WTC11 (cell line): ENCODE measurements at regions not wholly inside any gene's neighbourhood (a gene's known extent, or its start where the extent isn't known, plus 50 kb on each side); places are given as distances from the start of the nearest gene placed in this dataset.

Source experiments
- ATAC-seq: fragments of 200-7000 bp; cut with Tn5 transposase; 2 replicates; pipeline ENCODE4 v1.10.0; 2021; ENCODE audit warnings: mild to moderate bottlenecking, moderate library complexity
- CTCF ChIA-PET: fragments of 300-600 bp; sonication (Branson Sonifier 250); formaldehyde crosslinking; loops from one replicate; lab custom pipeline; 2021; ENCODE audit warnings: antibody characterized with exemption; lab: Charles Lee
- POLR2A ChIA-PET: fragments of 350-600 bp; sonication (Branson Sonifier 250); formaldehyde crosslinking; loops from one replicate; lab custom pipeline; 2021; ENCODE audit warnings: antibody characterized with exemption; lab: Charles Lee
- DNase-seq: peaks from one replicate; pipeline ENCODE4 v3.0.0; 2021; ENCODE audit warnings: low spot score
- H3K27ac Mint-ChIP-seq: 2 replicates; pipeline ENCODE4 v1.8.0; 2021; ENCODE audit warnings: mixed read lengths
- H3K27me3 Mint-ChIP-seq: 2 replicates; pipeline ENCODE4 v1.8.0; 2021; ENCODE audit warnings: low read depth, mild to moderate bottlenecking, moderate library complexity, mixed read lengths
- H3K36me3 Mint-ChIP-seq: 2 replicates; pipeline ENCODE4 v1.8.0; 2021; ENCODE audit warnings: mixed read lengths
- H3K4me1 Mint-ChIP-seq: 2 replicates; pipeline ENCODE4 v1.8.0; 2022; ENCODE audit warnings: mixed read lengths
- H3K4me3 Mint-ChIP-seq: 2 replicates; pipeline ENCODE4 v1.8.0; 2021; ENCODE audit warnings: mild to moderate bottlenecking, moderate library complexity, mixed read lengths
- H3K9me3 Mint-ChIP-seq: 2 replicates; pipeline ENCODE4 v1.8.0; 2021; ENCODE audit warnings: mixed read lengths
- CBFB ChIP-seq: sonication (generic); formaldehyde crosslinking; IDR thresholded peaks from 2 replicates; pipeline ENCODE4 v1.8.1; 2022; ENCODE audit warnings: mild to moderate bottlenecking, low read depth, missing genetic modification reagents
- JAZF1 ChIP-seq: fragments of 250-450 bp; sonication (Bioruptor Pico); IDR thresholded peaks from 2 replicates; pipeline ENCODE4 v1.9.0; 2021; ENCODE audit warnings: moderate library complexity, mild to moderate bottlenecking, inconsistent platforms
- NFYB ChIP-seq: sonication (generic); formaldehyde crosslinking; conservative IDR thresholded peaks from 2 replicates; pipeline ENCODE4 v1.8.0; 2022; ENCODE audit warnings: low read depth, missing genetic modification reagents
- NR2C2 ChIP-seq: sonication (generic); formaldehyde crosslinking; IDR thresholded peaks from 2 replicates; pipeline ENCODE4 v1.8.0; 2022; ENCODE audit warnings: mild to moderate bottlenecking, missing genetic modification reagents
- RELA ChIP-seq: sonication (generic); formaldehyde crosslinking; IDR thresholded peaks from 2 replicates; pipeline ENCODE4 v1.8.1; 2022; ENCODE audit warnings: missing genetic modification reagents, mild to moderate bottlenecking, borderline replicate concordance
- TP53 ChIP-seq: sonication (generic); formaldehyde crosslinking; IDR thresholded peaks from 2 replicates; pipeline ENCODE4 v1.8.1; 2023; ENCODE audit warnings: mild to moderate bottlenecking, missing genetic modification reagents
- ZNF138 ChIP-seq: sonication (generic); formaldehyde crosslinking; conservative IDR thresholded peaks from 2 replicates; pipeline ENCODE4 v1.8.1; 2022; ENCODE audit warnings: mild to moderate bottlenecking, moderate library complexity, missing genetic modification reagents
- ZNF263 ChIP-seq: sonication (generic); formaldehyde crosslinking; IDR thresholded peaks from 2 replicates; pipeline ENCODE4 v1.8.1; 2022; ENCODE audit warnings: low read depth, mild to moderate bottlenecking, moderate library complexity, missing genetic modification reagents
- TF ChIP-seq, protein P1 (sequence below): sonication (generic); formaldehyde crosslinking; IDR thresholded peaks from 2 replicates; pipeline ENCODE4 v1.8.1; 2023; ENCODE audit warnings: mild to moderate bottlenecking, missing genetic modification reagents
- TF ChIP-seq, protein P2 (sequence below): fragments of 250-450 bp; sonication (Bioruptor Pico); IDR thresholded peaks from 2 replicates; pipeline ENCODE4 v1.9.0; 2021; ENCODE audit warnings: mild to moderate bottlenecking
- TF ChIP-seq, protein P3 (sequence below): sonication (generic); formaldehyde crosslinking; IDR thresholded peaks from 2 replicates; pipeline ENCODE4 v1.8.1; 2022; ENCODE audit warnings: low read depth, missing genetic modification reagents, borderline replicate concordance
- TF ChIP-seq, protein P4 (sequence below): fragments of 200-600 bp; IDR thresholded peaks from 2 replicates; pipeline ENCODE4 v1.8.0; 2022; ENCODE audit warnings: antibody characterized with exemption
- TF ChIP-seq, protein P5 (sequence below): sonication (generic); formaldehyde crosslinking; conservative IDR thresholded peaks from 2 replicates; pipeline ENCODE4 v1.8.1; 2022; ENCODE audit warnings: mild to moderate bottlenecking, missing genetic modification reagents
- TF ChIP-seq, protein P6 (sequence below): sonication (generic); formaldehyde crosslinking; IDR thresholded peaks from 2 replicates; pipeline ENCODE4 v1.8.0; 2022; ENCODE audit warnings: missing genetic modification reagents
- TF ChIP-seq, protein P7 (sequence below): sonication (generic); formaldehyde crosslinking; IDR thresholded peaks from 2 replicates; pipeline ENCODE4 v1.8.0; 2023; ENCODE audit warnings: missing genetic modification reagents, mild to moderate bottlenecking, borderline replicate concordance
- TF ChIP-seq, protein P8 (sequence below): sonication (generic); formaldehyde crosslinking; IDR thresholded peaks from 2 replicates; pipeline ENCODE4 v1.8.1; 2022; ENCODE audit warnings: mild to moderate bottlenecking, moderate library complexity, missing genetic modification reagents

DNA sequence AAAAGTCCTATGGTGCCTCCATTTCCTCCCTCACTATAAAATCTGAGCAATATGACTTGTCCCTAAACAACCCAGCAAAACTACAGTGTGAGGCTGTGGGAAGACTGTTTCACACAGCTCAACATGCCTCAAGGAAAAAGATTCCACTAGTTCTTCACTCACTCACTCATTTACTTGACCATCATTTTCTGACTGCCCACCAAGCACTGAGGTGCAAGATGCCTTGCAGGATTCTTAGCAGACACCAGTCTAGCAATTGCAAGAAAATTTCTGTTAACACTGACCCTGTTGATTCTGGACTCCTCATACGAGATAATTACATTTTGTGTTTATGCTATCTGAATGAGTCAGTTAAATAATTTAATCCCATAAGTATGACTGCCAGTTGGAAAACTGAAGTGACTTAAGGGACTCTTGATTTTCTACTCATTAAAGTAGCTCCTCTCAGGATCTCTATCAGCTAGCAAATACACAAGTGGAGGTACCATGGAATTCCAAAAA lies 51.9 kb upstream of the PCBP1 start (continued):
- TF ChIP-seq, protein P1, sequence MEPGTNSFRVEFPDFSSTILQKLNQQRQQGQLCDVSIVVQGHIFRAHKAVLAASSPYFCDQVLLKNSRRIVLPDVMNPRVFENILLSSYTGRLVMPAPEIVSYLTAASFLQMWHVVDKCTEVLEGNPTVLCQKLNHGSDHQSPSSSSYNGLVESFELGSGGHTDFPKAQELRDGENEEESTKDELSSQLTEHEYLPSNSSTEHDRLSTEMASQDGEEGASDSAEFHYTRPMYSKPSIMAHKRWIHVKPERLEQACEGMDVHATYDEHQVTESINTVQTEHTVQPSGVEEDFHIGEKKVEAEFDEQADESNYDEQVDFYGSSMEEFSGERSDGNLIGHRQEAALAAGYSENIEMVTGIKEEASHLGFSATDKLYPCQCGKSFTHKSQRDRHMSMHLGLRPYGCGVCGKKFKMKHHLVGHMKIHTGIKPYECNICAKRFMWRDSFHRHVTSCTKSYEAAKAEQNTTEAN (CRISPR knock-in tag): no peak
- no peak for TF ChIP-seq NR2C2

DNA sequence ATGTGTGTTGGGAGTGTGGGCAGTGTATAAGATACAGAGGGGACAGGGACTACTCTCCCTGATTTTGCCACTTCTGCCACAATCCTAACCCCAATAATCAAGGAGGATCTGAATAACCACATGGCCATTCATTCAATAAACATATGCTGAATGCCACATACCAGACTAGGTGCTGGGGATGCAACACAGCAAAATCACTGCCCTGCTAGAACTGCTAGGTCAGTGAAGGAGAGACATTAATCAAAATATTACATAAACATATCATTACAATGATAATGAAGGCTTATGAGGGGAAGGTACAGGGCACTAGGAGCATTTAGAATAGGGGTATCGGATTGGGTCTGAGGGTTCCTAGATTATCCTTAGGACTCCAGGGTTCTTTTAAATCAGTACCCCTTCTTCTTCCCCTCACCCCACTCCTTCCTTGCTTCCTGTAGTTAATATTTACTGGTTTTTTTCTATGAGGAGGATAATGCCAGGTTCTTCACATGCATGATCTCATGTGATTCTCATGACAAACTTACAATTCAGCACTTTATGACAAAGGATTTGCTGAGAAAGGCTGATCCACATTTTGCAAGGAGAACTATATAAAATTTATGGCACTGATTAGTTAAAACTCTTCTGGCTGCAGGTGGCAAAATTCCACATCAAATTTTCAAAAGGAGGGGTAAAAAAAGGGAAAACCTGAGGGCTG lies 56.4 kb upstream of the PCBP1 start:
- H3K4me3 Mint-ChIP-seq: no peak overlapping the region
- no peaks in the 10 kb centered on the region for H3K27me3 Mint-ChIP-seq
- ATAC-seq (no peak), DNase-seq (no peak)
- peak overlapping the region; percentile 90 for H3K27ac Mint-ChIP-seq
- no peaks in the 10 kb centered on the region for H3K9me3 Mint-ChIP-seq
- POLR2A ChIA-PET: interaction anchor here (1.0 to 1.4 kb wide), 2 partner anchors 54 to 117 kb away, joined by 5 to 6 read pairs; partner anchors contain the start of gene MXD1
- TF ChIP-seq ZNF138 (no peak), ZNF263 (CRISPR knock-in tag) (no peak), TP53 (CRISPR knock-in tag) (no peak), JAZF1 (CRISPR knock-in tag) (no peak), CBFB (CRISPR knock-in tag) (no peak), NFYB (CRISPR knock-in tag) (no peak), RELA (CRISPR knock-in tag) (no peak)
- TF ChIP-seq, protein P2, sequence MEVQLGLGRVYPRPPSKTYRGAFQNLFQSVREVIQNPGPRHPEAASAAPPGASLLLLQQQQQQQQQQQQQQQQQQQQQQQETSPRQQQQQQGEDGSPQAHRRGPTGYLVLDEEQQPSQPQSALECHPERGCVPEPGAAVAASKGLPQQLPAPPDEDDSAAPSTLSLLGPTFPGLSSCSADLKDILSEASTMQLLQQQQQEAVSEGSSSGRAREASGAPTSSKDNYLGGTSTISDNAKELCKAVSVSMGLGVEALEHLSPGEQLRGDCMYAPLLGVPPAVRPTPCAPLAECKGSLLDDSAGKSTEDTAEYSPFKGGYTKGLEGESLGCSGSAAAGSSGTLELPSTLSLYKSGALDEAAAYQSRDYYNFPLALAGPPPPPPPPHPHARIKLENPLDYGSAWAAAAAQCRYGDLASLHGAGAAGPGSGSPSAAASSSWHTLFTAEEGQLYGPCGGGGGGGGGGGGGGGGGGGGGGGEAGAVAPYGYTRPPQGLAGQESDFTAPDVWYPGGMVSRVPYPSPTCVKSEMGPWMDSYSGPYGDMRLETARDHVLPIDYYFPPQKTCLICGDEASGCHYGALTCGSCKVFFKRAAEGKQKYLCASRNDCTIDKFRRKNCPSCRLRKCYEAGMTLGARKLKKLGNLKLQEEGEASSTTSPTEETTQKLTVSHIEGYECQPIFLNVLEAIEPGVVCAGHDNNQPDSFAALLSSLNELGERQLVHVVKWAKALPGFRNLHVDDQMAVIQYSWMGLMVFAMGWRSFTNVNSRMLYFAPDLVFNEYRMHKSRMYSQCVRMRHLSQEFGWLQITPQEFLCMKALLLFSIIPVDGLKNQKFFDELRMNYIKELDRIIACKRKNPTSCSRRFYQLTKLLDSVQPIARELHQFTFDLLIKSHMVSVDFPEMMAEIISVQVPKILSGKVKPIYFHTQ: no peak
- TF ChIP-seq, protein P3, sequence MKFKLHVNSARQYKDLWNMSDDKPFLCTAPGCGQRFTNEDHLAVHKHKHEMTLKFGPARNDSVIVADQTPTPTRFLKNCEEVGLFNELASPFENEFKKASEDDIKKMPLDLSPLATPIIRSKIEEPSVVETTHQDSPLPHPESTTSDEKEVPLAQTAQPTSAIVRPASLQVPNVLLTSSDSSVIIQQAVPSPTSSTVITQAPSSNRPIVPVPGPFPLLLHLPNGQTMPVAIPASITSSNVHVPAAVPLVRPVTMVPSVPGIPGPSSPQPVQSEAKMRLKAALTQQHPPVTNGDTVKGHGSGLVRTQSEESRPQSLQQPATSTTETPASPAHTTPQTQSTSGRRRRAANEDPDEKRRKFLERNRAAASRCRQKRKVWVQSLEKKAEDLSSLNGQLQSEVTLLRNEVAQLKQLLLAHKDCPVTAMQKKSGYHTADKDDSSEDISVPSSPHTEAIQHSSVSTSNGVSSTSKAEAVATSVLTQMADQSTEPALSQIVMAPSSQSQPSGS (CRISPR knock-in tag): no peak
- TF ChIP-seq, protein P4, sequence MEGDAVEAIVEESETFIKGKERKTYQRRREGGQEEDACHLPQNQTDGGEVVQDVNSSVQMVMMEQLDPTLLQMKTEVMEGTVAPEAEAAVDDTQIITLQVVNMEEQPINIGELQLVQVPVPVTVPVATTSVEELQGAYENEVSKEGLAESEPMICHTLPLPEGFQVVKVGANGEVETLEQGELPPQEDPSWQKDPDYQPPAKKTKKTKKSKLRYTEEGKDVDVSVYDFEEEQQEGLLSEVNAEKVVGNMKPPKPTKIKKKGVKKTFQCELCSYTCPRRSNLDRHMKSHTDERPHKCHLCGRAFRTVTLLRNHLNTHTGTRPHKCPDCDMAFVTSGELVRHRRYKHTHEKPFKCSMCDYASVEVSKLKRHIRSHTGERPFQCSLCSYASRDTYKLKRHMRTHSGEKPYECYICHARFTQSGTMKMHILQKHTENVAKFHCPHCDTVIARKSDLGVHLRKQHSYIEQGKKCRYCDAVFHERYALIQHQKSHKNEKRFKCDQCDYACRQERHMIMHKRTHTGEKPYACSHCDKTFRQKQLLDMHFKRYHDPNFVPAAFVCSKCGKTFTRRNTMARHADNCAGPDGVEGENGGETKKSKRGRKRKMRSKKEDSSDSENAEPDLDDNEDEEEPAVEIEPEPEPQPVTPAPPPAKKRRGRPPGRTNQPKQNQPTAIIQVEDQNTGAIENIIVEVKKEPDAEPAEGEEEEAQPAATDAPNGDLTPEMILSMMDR: no peak
- TF ChIP-seq, protein P5, sequence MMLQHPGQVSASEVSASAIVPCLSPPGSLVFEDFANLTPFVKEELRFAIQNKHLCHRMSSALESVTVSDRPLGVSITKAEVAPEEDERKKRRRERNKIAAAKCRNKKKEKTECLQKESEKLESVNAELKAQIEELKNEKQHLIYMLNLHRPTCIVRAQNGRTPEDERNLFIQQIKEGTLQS (CRISPR knock-in tag): no peak
- TF ChIP-seq, protein P6, sequence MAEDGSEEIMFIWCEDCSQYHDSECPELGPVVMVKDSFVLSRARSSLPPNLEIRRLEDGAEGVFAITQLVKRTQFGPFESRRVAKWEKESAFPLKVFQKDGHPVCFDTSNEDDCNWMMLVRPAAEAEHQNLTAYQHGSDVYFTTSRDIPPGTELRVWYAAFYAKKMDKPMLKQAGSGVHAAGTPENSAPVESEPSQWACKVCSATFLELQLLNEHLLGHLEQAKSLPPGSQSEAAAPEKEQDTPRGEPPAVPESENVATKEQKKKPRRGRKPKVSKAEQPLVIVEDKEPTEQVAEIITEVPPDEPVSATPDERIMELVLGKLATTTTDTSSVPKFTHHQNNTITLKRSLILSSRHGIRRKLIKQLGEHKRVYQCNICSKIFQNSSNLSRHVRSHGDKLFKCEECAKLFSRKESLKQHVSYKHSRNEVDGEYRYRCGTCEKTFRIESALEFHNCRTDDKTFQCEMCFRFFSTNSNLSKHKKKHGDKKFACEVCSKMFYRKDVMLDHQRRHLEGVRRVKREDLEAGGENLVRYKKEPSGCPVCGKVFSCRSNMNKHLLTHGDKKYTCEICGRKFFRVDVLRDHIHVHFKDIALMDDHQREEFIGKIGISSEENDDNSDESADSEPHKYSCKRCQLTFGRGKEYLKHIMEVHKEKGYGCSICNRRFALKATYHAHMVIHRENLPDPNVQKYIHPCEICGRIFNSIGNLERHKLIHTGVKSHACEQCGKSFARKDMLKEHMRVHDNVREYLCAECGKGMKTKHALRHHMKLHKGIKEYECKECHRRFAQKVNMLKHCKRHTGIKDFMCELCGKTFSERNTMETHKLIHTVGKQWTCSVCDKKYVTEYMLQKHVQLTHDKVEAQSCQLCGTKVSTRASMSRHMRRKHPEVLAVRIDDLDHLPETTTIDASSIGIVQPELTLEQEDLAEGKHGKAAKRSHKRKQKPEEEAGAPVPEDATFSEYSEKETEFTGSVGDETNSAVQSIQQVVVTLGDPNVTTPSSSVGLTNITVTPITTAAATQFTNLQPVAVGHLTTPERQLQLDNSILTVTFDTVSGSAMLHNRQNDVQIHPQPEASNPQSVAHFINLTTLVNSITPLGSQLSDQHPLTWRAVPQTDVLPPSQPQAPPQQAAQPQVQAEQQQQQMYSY (CRISPR knock-in tag): no peak
- TF ChIP-seq, protein P7, sequence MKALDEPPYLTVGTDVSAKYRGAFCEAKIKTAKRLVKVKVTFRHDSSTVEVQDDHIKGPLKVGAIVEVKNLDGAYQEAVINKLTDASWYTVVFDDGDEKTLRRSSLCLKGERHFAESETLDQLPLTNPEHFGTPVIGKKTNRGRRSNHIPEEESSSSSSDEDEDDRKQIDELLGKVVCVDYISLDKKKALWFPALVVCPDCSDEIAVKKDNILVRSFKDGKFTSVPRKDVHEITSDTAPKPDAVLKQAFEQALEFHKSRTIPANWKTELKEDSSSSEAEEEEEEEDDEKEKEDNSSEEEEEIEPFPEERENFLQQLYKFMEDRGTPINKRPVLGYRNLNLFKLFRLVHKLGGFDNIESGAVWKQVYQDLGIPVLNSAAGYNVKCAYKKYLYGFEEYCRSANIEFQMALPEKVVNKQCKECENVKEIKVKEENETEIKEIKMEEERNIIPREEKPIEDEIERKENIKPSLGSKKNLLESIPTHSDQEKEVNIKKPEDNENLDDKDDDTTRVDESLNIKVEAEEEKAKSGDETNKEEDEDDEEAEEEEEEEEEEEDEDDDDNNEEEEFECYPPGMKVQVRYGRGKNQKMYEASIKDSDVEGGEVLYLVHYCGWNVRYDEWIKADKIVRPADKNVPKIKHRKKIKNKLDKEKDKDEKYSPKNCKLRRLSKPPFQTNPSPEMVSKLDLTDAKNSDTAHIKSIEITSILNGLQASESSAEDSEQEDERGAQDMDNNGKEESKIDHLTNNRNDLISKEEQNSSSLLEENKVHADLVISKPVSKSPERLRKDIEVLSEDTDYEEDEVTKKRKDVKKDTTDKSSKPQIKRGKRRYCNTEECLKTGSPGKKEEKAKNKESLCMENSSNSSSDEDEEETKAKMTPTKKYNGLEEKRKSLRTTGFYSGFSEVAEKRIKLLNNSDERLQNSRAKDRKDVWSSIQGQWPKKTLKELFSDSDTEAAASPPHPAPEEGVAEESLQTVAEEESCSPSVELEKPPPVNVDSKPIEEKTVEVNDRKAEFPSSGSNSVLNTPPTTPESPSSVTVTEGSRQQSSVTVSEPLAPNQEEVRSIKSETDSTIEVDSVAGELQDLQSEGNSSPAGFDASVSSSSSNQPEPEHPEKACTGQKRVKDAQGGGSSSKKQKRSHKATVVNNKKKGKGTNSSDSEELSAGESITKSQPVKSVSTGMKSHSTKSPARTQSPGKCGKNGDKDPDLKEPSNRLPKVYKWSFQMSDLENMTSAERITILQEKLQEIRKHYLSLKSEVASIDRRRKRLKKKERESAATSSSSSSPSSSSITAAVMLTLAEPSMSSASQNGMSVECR (CRISPR knock-in tag): no peak
- TF ChIP-seq, protein P8, sequence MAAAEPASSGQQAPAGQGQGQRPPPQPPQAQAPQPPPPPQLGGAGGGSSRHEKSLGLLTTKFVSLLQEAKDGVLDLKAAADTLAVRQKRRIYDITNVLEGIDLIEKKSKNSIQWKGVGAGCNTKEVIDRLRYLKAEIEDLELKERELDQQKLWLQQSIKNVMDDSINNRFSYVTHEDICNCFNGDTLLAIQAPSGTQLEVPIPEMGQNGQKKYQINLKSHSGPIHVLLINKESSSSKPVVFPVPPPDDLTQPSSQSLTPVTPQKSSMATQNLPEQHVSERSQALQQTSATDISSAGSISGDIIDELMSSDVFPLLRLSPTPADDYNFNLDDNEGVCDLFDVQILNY (CRISPR knock-in tag): no peak
- H3K4me1 Mint-ChIP-seq: peaks cover 18% of the 10 kb centered on the region
- H3K36me3 Mint-ChIP-seq: no peaks in the 10 kb centered on the region; the same call in none of the 2 replicates
- CTCF ChIA-PET: interaction anchor here (1.7 to 1.9 kb wide), 2 partner anchors 40 to 306 kb away, joined by 5 to 8 read pairs; no protein-coding TSS in a partner anchor
